CD4-positive, alpha-beta T cell treated with Interleukin-12 subunit alpha and Interleukin-12 subunit beta, for 1 hour (primary cell): ENCODE measurements at regions not wholly inside any gene's neighbourhood (a gene's known extent, or its start where the extent isn't known, plus 50 kb on each side); places are given as distances from the start of the nearest gene placed in this dataset.

ENCODE experiments used
- DNase-seq: peaks from one replicate; pipeline ENCODE4 v3.0.0-alpha.2; 2020

DNA sequence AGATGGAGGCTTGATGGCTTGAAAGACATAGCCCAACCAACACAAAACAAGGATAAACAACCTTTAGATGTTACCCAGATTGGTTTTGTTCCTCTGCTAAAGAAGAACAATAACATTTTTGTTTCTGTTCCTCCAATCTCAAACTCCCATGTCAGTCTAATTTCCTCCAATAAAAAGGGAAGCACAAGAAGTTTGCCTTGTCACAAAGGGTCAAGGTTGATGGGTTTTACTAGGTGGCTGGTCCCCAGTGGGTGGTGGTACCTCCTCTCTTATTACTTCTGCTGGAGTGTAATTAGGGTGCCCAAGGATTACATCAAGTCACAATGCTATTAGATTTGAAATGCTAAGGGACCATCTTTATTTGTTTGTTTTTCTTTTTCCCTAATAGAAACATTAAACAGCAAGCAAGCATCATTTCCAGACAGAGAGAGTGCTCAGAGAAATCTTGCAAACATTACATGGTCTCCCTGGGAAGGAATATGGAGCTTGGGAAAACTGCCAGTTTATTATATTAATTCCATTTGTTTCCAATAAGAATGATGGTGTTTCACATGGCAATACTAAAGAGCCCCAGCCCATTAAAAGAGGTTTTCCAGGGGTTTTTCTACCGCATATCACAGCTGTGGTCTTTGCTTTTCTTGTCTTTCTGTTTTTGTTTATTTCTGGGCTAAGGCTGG lies 78.3 kb upstream of the AOAH start:
- DNase-seq: no peak

- DNase-seq: no peak
Observed at GRCh38 chr7:36796850-36797536, 72.7 kb upstream of the AOAH start.

DNA sequence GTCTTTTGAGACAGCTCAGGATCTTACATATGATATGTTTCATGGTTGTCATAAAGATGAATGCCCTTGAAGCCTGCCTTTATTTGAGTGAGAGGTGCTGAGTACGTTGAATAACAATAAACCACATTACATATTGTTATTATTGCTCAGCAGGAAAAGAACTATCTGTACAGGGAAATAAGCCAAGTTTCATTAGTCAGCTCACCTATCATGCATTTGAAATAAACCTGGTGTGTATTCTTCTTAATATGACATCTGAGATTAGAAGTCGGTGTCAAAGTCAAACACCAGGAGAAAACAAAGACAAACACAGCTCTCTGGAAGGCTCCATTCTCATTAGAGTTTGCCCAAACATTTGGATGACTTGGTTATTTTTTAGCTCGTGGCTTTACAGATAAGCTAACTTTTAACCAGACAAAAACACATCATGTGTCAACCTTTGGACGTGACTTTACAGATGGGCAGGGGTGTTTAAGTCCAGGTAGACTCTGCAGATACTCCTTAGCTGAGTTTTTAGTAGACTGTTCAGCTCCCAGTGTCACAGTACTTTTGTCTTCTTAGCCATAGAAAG lies 71.2 kb upstream of the AOAH start:
- DNase-seq: no peak

- no peak for DNase-seq
Observed at GRCh38 chr7:36794689-36795088, 70.4 kb upstream of the AOAH start.

DNA sequence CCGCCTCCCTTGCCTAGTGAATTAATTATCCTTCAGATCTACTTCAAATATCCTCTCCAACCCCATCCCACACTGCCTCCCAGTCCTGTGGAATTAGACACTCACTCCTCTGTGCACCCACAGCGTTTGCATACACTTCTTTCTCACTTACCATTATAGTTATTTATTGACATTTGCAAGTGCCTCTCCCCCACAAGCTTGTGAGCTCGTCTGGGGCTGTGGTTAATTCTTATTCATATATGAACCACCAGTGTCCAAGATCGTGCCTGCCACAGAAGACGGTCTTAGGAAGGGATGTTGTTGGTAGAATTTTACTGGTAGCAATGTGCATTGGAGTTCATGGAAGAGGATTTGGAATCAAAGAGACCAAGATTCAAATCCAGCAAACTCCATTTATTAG lies 68.1 kb upstream of the AOAH start:
- no peak for DNase-seq

DNA sequence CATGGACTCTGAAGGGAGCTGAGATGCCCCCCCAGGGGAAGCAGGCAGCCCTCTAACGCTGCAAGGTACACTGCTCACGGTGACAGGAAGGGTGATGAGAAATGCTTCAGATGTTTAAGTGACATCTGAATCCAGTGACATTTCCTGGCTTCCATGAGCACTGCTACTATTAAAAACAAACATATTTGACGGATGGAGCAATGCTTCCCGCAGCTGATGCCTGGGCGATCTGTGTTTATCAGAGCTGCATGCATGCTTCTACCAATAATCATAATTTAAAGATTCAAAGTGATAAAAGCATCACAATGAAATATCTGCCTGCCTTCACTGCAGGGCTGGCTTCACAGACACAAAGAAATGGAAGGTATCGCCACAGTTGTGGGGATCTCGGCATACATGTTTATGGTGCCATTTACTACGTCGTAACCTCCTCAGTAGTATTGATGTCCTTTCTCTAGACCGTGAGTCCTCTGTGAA lies 66.1 kb upstream of the AOAH start:
- DNase-seq: no peak

DNA sequence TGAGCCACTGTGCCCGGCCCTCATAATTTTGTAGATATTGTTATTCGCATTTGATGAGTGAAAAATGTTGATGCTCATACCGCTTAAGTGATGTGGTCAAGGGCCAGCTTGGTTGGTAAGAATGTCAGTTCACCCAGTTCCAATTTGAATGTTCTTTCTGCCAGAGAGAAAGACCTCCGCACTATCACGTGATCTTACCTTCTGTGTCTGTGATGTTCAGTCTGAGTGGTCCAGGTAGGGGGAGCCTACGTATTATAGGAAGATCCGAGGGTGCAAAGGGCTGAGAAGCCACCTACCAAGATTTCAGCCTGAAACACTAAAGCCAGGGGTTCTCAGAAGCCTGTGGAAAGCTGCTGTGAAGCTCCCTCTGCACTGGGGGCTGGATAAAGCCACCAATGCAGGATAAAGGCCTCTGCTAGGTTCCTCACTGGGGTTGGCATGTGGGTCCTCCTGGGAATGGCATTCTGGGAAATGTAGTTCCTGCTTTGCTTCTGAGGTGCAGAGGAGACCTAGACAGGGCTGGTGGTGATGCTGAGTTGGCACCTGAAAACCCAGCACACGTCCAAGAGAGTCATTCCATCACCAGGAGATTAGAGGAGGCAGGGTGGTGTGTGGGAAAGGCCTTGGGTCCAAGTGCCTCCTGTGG lies 64.7 kb upstream of the AOAH start:
- no peak for DNase-seq

DNA sequence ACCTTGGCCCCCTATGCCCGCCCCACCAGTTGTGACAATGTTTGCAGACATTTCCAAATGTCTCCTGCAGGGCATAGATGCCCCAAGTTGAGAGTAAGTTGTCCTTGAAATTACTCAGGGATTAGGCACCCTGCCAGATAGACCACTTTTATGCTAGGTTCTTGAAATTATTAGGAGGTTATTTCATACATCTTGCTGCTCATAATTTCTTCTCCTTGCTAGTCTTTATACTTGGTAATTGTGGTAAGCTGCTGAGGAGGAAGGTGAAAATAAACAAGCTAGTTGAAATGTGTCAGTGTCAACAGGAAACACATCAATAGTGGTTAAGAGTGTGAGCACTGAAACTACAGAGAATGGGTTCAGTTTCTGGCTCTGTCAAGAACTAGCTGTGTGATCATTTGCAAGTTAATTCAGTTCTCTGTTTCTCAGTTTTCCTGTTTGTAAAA lies 63.7 kb upstream of the AOAH start:
- peak; percentile 62 for DNase-seq

GRCh38 chr7:36784991-36785940 lies 61.0 kb upstream of the AOAH start:
- peak; percentile 81 for DNase-seq

- DNase-seq: peak; percentile 53
Observed at GRCh38 chr7:36781011-36781738, 56.9 kb upstream of the AOAH start.

GRCh38 chr7:36777855-36778254 lies 53.6 kb upstream of the AOAH start:
- no peak for DNase-seq

DNA sequence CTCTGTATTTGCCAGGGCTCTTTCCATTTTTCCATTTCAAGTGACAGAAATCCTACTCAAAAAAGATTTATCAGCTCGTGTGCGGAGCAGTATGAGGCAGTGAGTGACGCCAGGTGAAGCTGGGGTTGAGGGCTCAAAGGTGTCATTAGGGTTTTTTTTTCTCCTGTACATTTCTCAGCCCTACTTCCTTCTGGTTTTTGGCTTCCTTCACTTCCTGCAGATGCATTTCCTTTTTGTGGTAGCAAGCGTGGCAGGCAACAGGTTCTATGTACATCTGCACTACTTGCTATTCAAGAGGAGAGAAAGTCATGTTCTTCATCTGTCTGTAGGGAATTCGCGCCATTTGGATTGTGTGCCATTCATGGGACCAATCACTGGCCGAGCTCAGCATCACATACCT lies 52.8 kb upstream of the AOAH start:
- peak; percentile 67 for DNase-seq

- no peak for DNase-seq
Observed at GRCh38 chr7:36775676-36776075, 51.4 kb upstream of the AOAH start.

DNA sequence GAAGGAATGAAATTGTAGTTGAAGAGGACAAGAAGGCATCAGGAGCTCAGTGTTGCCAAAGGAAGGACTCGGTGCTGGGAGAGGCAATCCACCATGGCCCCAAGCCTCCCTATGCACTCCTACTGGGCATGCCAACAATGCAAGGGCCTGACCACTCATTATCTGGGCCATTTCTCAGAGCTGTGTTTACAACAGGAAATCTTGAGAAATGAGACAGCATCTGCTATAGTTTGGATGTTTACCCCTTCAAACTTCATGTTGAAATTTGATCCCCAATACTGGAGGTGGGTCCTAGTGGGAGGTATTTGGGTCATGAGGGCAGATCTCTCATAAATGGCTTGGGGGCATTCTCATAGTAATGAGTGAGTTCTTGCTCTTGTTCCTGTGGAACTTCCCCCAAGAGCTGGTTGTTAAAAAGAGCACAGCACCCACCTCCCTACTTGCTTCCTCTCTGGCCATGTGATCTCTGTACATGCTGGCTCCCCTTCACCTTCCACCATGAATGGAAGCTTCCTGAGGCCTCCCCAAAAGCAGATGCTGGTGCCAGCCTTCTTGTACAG lies 50.8 kb upstream of the AOAH start:
- peak; percentile 20 for DNase-seq
